Naive thymus-derived CD8-positive, alpha-beta T cell (primary cell): ENCODE measurements at regions not wholly inside any gene's neighbourhood (a gene's known extent, or its start where the extent isn't known, plus 50 kb on each side); places are given as distances from the start of the nearest gene placed in this dataset.
A peak's percentile ranks its signal among the peaks of the same experiment; 100 is the strongest.

ENCODE experiments used
- ATAC-seq, 2 donors: fragments of 150-1000 bp; cut with Tn5 transposase in 1 of 2; sonication (Bioruptor Pico), chemical (Tn5 transposase) in 1 of 2; 1 replicate in 1 of 2; 2 replicates in 1 of 2; pipeline ENCODE4 v1.10.0; 2021; ENCODE audit warnings: mild to moderate bottlenecking in 2 of 2, moderate library complexity in 2 of 2
- POLR2A ChIA-PET: fragments of 350-600 bp; sonication (Branson Sonifier 250); formaldehyde crosslinking; loops from one replicate; lab custom pipeline; 2021; ENCODE audit warnings: antibody characterized with exemption; lab: Charles Lee
- DNase-seq, 10 donors: peaks; one replicate each; pipeline versions ENCODE4 v3.0.0 to v3.0.0-alpha.2; 2020 to 2022
- H3K27ac Mint-ChIP-seq, 10 donors: one replicate each; pipeline ENCODE4 v1.8.0; 2020 to 2022; ENCODE audit warnings: mild to moderate bottlenecking in 10 of 10, mixed read lengths in 10 of 10, moderate library complexity in 4 of 10, inconsistent platforms in 1 of 10
- H3K27me3 Mint-ChIP-seq, 5 donors: one replicate each; pipeline ENCODE4 v1.8.0; 2021 to 2022; ENCODE audit warnings: mixed read lengths in 5 of 5
- H3K36me3 Mint-ChIP-seq, 3 donors: one replicate each; pipeline ENCODE4 v1.8.0; 2020 to 2022; ENCODE audit warnings: mixed read lengths in 3 of 3, mild to moderate bottlenecking in 2 of 3, inconsistent platforms in 1 of 3
- H3K4me1 Mint-ChIP-seq, 4 donors: one replicate each; pipeline ENCODE4 v1.8.0; 2021 to 2022; ENCODE audit warnings: mixed read lengths in 4 of 4
- H3K4me3 Mint-ChIP-seq, 10 donors: one replicate each; pipeline ENCODE4 v1.8.0; 2020 to 2022; ENCODE audit warnings: mild to moderate bottlenecking in 10 of 10, mixed read lengths in 10 of 10, moderate library complexity in 6 of 10, inconsistent platforms in 1 of 10
- H3K9me3 Mint-ChIP-seq, 9 donors: one replicate each; pipeline ENCODE4 v1.8.0; 2020 to 2022; ENCODE audit warnings: mixed read lengths in 9 of 9, mild to moderate bottlenecking in 3 of 9, inconsistent platforms in 1 of 9, moderate library complexity in 1 of 9

DNA sequence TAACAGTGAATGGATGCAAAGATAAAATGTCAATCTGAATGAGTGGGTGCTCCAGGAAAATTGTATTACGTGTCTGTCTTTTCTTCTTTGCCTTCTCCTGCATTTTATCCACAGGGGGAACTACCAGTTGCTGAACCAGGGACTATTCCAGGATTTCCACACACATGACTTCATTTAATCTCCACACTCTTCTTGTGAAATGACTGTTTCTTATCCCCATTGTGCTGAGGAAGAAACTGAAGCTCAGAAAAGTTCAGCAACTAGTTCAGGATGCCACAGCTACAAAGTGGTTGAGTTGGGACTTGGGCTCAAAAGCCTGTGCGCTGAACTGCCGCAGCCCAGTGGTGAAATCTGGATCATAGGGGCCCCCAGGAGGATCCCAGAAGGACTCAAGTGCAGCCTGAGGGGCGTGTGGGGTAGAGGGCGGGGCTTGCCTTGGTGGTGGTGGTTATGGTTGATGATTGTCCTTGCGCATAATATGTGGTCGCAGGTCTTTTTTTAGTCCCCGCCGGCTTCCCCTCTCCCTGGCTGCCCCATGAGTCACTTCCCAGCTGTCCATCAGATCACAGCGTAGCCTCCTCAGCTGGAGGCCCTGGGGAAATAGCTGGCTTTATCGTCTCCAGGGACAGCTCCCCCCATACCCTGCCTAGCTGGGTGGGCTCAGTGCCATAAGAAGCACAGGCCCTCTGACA lies 235.2 kb upstream of the CRY1 start:
- H3K27ac Mint-ChIP-seq: peak overlapping the region in 8 of 10 donors; percentile 20 to 80 (median 40)
- H3K4me1 Mint-ChIP-seq: peaks cover 51 to 94% (median 84%) of the 10 kb centered on the region in 4 donors
- POLR2A ChIA-PET: interaction anchor here (1.5 to 2.2 kb wide), 2 partner anchors 10 to 27 kb away, joined by 4 to 7 read pairs; no protein-coding TSS in a partner anchor
- H3K36me3 Mint-ChIP-seq: no peaks in the 10 kb centered on the region
- peak overlapping the region in 1 of 10 donors; percentile 22 for H3K4me3 Mint-ChIP-seq
- no peak for ATAC-seq
- H3K9me3 Mint-ChIP-seq: no peaks in the 10 kb centered on the region
- DNase-seq: no peak
- peaks cover 0 to 2% (median 0%) of the 10 kb centered on the region in 5 donors for H3K27me3 Mint-ChIP-seq

GRCh38 chr12:107329569-107330324 lies 236.4 kb upstream of the CRY1 start:
- peaks cover 0 to 2% (median 0%) of the 10 kb centered on the region in 3 donors for H3K36me3 Mint-ChIP-seq
- peaks cover 59 to 95% (median 82%) of the 10 kb centered on the region in 4 donors for H3K4me1 Mint-ChIP-seq
- DNase-seq (no peak), ATAC-seq (no peak)
- H3K27me3 Mint-ChIP-seq: peaks cover 0 to 2% (median 0%) of the 10 kb centered on the region in 5 donors
- POLR2A ChIA-PET: interaction anchor here (1.5 to 2.2 kb wide), 2 partner anchors 11 to 26 kb away, joined by 4 to 7 read pairs; no protein-coding TSS in a partner anchor
- no peaks in the 10 kb centered on the region for H3K9me3 Mint-ChIP-seq
- H3K4me3 Mint-ChIP-seq: peak overlapping the region in 4 of 10 donors; percentile 22 to 49 (median 29)
- peak overlapping the region in 8 of 10 donors; percentile 2 to 83 (median 52) for H3K27ac Mint-ChIP-seq

GRCh38 chr12:107330831-107331431 lies 237.6 kb upstream of the CRY1 start:
- H3K4me1 Mint-ChIP-seq: peaks cover 64 to 96% (median 82%) of the 10 kb centered on the region in 4 donors
- H3K27ac Mint-ChIP-seq: peak overlapping the region; percentile 11 to 83 (median 50)
- H3K9me3 Mint-ChIP-seq: no peaks in the 10 kb centered on the region
- POLR2A ChIA-PET: interaction anchor here (1.2 kb wide), 1 partner anchor 10 kb away, joined by 5 read pairs; no protein-coding TSS in a partner anchor
- DNase-seq (peak in 1 of 10 donors; percentile 26), ATAC-seq (peak; percentile 54 to 62)
- peaks cover 0 to 5% (median 2%) of the 10 kb centered on the region in 3 donors for H3K36me3 Mint-ChIP-seq
- peaks cover 0 to 2% (median 0%) of the 10 kb centered on the region in 5 donors for H3K27me3 Mint-ChIP-seq
- peak overlapping the region in 6 of 10 donors; percentile 27 to 59 (median 36) for H3K4me3 Mint-ChIP-seq

- Mint-ChIP-seq H3K27ac (peak overlapping the region in 4 of 10 donors; percentile 11 to 83 (median 20)), H3K36me3 (peaks cover 0 to 5% (median 2%) of the 10 kb centered on the region in 3 donors), H3K27me3 (peaks cover 0 to 2% (median 0%) of the 10 kb centered on the region in 5 donors), H3K9me3 (no peaks in the 10 kb centered on the region), H3K4me3 (peak overlapping the region in 2 of 10 donors; percentile 51 to 59), H3K4me1 (peaks cover 65 to 96% (median 83%) of the 10 kb centered on the region in 4 donors)
- peak in 1 of 2 donors; percentile 2 for ATAC-seq
- POLR2A ChIA-PET: interaction anchor here (0.9 to 1.2 kb wide), 2 partner anchors 11 to 70 kb away, joined by 3 to 5 read pairs; no protein-coding TSS in a partner anchor
- DNase-seq: no peak
Measured at GRCh38 chr12:107331471-107331870, 238.1 kb upstream of the CRY1 start.

GRCh38 chr12:107331912-107332311 lies 238.6 kb upstream of the CRY1 start:
- Mint-ChIP-seq H3K36me3 (peaks cover 0 to 5% (median 2%) of the 10 kb centered on the region in 3 donors), H3K9me3 (no peaks in the 10 kb centered on the region), H3K4me1 (peaks cover 68 to 96% (median 83%) of the 10 kb centered on the region in 4 donors), H3K27me3 (peaks cover 0 to 2% (median 0%) of the 10 kb centered on the region in 5 donors), H3K27ac (peak overlapping the region in 3 of 10 donors; percentile 5 to 83 (median 27)), H3K4me3 (peak overlapping the region in 1 of 10 donors; percentile 8)
- no peak for ATAC-seq
- no peak for DNase-seq
- POLR2A ChIA-PET: interaction anchor here (0.9 to 1.2 kb wide), 2 partner anchors 11 to 70 kb away, joined by 3 to 5 read pairs; no protein-coding TSS in a partner anchor

DNA sequence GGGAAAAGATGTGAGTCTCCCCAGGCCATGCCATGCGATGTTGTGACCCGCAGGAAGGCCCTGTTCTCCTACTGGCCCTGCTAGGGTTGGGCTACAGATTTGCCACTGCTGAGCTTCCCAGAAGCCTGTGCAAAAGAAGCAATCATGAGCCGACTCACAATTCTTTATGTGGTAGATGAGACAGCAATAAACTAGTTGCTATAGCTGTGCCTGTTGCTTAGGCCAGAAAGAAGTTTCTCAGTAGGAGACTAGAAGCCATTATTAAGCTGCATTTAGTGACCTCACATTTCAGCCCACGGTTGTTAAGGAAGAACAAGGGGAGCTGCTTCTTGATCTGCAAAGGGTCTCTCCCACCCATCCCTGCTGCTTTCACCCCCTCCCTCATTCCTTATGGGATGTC lies 239.4 kb upstream of the CRY1 start:
- peak overlapping the region in 5 of 10 donors; percentile 16 to 83 (median 60) for H3K27ac Mint-ChIP-seq
- H3K36me3 Mint-ChIP-seq: peaks cover 0 to 5% (median 2%) of the 10 kb centered on the region in 3 donors
- peaks cover 0 to 2% (median 0%) of the 10 kb centered on the region in 5 donors for H3K27me3 Mint-ChIP-seq
- ATAC-seq (no peak), DNase-seq (no peak)
- H3K9me3 Mint-ChIP-seq: no peaks in the 10 kb centered on the region
- H3K4me3 Mint-ChIP-seq: peak overlapping the region in 1 of 10 donors; percentile 1
- peaks cover 70 to 96% (median 83%) of the 10 kb centered on the region in 4 donors for H3K4me1 Mint-ChIP-seq
- POLR2A ChIA-PET: interaction anchor here (0.6 to 1.3 kb wide), 2 partner anchors 12 to 110 kb away, joined by 3 to 6 read pairs; no protein-coding TSS in a partner anchor

- Mint-ChIP-seq H3K27ac (peak overlapping the region in 2 of 10 donors; percentile 24 to 73), H3K4me3 (peak overlapping the region in 1 of 10 donors; percentile 7)
- POLR2A ChIA-PET: interaction anchor here (1.2 to 1.3 kb wide), 2 partner anchors 15 to 49 kb away, joined by 4 to 7 read pairs; no protein-coding TSS in a partner anchor
Measured at GRCh38 chr12:107335802-107336570, 242.6 kb upstream of the CRY1 start.

DNA sequence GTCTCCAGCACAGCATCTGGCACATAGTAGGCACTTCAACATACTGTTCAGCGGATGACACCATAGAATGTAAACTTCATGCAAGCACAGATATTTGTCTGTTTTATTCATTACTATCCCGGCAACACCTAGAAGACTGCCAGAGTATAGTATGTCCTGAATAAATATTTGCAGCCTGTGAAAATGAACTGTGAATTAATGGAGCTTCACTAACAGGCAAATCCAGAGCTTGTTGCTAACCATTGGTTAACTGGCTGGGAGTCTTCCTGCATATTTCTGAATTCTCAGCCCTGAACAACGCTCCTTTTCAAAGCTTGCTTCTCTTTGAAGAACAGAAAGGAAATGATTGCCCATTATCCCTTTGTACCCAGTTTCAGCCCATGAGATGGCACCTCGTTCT lies 243.3 kb upstream of the CRY1 start:
- POLR2A ChIA-PET: interaction anchor here (1.1 to 1.3 kb wide), 3 partner anchors 9 to 49 kb away, joined by 3 to 7 read pairs (median 4); no protein-coding TSS in a partner anchor
- H3K4me1 Mint-ChIP-seq: peaks cover 42 to 87% (median 67%) of the 10 kb centered on the region in 4 donors
- no peak for DNase-seq
- H3K27me3 Mint-ChIP-seq: no peaks in the 10 kb centered on the region
- H3K36me3 Mint-ChIP-seq: peaks cover 0 to 12% (median 2%) of the 10 kb centered on the region in 3 donors
- peak in 1 of 2 donors; percentile 26 for ATAC-seq
- peak overlapping the region in 4 of 10 donors; percentile 24 to 70 (median 40) for H3K27ac Mint-ChIP-seq
- peaks cover 0 to under 1% (median 0%) of the 10 kb centered on the region in 9 donors for H3K9me3 Mint-ChIP-seq
- H3K4me3 Mint-ChIP-seq: no peak overlapping the region

More at GRCh38 chr12:107335802-107336570, 242.6 kb upstream of the CRY1 start:
- Mint-ChIP-seq H3K27me3 (no peaks in the 10 kb centered on the region), H3K4me1 (peaks cover 45 to 87% (median 69%) of the 10 kb centered on the region in 4 donors), H3K9me3 (no peaks in the 10 kb centered on the region), H3K36me3 (peaks cover 0 to 6% (median 2%) of the 10 kb centered on the region in 3 donors)
- DNase-seq (no peak), ATAC-seq (no peak)

DNA sequence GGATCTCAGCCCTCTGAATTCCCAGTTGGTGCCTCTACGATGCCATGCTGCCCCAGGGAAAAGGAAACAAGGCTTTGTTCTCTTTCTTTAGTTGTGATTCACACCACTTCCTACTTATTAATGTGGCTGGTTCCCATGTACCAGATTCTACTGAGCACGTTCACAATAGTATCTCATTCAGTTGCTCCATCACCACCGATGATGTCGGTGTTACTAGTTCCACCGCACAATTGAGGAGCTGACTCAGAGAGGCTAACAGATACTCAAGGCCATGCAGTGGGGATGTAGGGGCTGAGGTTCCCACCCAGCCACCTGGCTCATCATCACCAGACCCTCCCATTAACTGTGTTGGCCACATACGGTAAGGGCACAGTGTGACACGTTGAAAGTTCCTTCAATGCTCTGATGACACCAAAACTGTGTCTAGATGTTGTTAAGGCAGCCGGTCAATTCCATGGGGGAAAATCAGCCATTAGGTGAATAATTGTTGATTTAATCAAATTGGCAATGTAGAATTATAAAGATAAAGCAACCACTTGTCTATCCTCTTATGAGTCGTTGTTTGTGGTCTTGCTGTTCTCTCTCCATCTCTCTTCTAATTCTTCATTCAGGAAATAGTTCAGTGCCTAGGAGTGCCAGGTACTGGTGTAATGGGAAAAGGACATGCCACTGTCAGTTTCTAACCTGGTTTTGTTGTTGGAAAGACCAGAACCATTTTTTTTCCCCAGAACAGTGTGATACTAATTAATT lies 244.2 kb upstream of the CRY1 start:
- Mint-ChIP-seq H3K27ac (peak overlapping the region in 6 of 10 donors; percentile 35 to 73 (median 44)), H3K4me1 (peaks cover 37 to 81% (median 63%) of the 10 kb centered on the region in 4 donors), H3K36me3 (peaks cover 0 to 14% (median 4%) of the 10 kb centered on the region in 3 donors), H3K27me3 (no peaks in the 10 kb centered on the region), H3K9me3 (peaks cover 0 to 1% (median 0%) of the 10 kb centered on the region in 9 donors), H3K4me3 (peak overlapping the region in 6 of 10 donors; percentile 6 to 45 (median 18))
- POLR2A ChIA-PET: interaction anchor here (1.1 to 1.3 kb wide), 3 partner anchors 8 to 48 kb away, joined by 3 to 7 read pairs (median 4); no protein-coding TSS in a partner anchor
- DNase-seq (no peak), ATAC-seq (peak in 1 of 2 donors; percentile 54)

DNA sequence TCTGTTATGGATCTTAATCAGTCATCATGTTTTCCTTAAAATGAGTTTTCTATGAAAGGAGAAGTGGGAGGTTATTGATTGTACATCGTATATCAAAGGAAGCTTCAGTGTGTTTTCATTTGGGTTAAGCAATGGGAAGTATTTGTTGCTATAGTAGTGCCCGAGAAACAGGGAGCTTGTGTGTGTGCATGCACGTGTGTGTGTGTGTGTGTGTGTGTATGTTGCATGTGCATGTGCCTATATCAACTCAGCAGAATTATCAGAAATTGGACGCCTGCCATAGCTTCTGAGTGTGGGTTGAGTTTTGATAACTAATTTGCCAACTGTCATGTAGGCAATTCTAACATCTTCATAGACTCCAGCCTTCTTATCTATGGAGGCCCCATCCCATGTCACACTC lies 246.1 kb upstream of the CRY1 start:
- peaks cover 31 to 74% (median 53%) of the 10 kb centered on the region in 4 donors for H3K4me1 Mint-ChIP-seq
- H3K9me3 Mint-ChIP-seq: peaks cover 0 to 1% (median 0%) of the 10 kb centered on the region in 9 donors
- H3K4me3 Mint-ChIP-seq: no peak overlapping the region
- no peak for DNase-seq
- H3K27me3 Mint-ChIP-seq: no peaks in the 10 kb centered on the region
- no peak for ATAC-seq
- POLR2A ChIA-PET: no interaction called here
- peak overlapping the region in 2 of 10 donors; percentile 3 to 55 for H3K27ac Mint-ChIP-seq
- H3K36me3 Mint-ChIP-seq: peaks cover 2 to 20% (median 7%) of the 10 kb centered on the region in 3 donors
